A673 (cell line): ENCODE measurements at regions not wholly inside any gene's neighbourhood (a gene's known extent, or its start where the extent isn't known, plus 50 kb on each side); places are given as distances from the start of the nearest gene placed in this dataset.

ENCODE experiments used
- EZH2 ChIP-seq: fragments of 200-600 bp; sonication (generic); IDR thresholded peaks from 2 replicates; pipeline ENCODE4 v1.6.1; 2017; ENCODE audit warnings: borderline replicate concordance, low read depth, mild to moderate bottlenecking, mixed read lengths, antibody characterized with exemption, low read length; ENCODE audit not compliant: poor library complexity, severe bottlenecking
- TF ChIP-seq, protein P1 (sequence below): fragments of 300-800, 200-600 bp; sonication (generic); conservative IDR thresholded peaks from 2 replicates; pipeline ENCODE4 v1.5.1; 2017; ENCODE audit warnings: low read depth, mild to moderate bottlenecking, antibody characterized with exemption, low read length, moderate library complexity, mixed read lengths

- TF ChIP-seq, protein P1, sequence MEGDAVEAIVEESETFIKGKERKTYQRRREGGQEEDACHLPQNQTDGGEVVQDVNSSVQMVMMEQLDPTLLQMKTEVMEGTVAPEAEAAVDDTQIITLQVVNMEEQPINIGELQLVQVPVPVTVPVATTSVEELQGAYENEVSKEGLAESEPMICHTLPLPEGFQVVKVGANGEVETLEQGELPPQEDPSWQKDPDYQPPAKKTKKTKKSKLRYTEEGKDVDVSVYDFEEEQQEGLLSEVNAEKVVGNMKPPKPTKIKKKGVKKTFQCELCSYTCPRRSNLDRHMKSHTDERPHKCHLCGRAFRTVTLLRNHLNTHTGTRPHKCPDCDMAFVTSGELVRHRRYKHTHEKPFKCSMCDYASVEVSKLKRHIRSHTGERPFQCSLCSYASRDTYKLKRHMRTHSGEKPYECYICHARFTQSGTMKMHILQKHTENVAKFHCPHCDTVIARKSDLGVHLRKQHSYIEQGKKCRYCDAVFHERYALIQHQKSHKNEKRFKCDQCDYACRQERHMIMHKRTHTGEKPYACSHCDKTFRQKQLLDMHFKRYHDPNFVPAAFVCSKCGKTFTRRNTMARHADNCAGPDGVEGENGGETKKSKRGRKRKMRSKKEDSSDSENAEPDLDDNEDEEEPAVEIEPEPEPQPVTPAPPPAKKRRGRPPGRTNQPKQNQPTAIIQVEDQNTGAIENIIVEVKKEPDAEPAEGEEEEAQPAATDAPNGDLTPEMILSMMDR, result no peak
- no peak for TF ChIP-seq EZH2
These were observed 304.5 kb upstream of the ZNF608 start for GRCh38 chr5:125050926-125051325.
